COLO668 (cell line): ENCODE measurements at regions not wholly inside any gene's neighbourhood (a gene's known extent, or its start where the extent isn't known, plus 50 kb on each side); places are given as distances from the start of the nearest gene placed in this dataset.

Experiments used
- DNase-seq: peaks from one replicate; lab custom pipeline; 2025; ENCODE audit not compliant: unreplicated experiment; lab: John Stamatoyannopoulos, UW

- no peak for DNase-seq
These were observed 865.0 kb downstream of the JRKL start for GRCh38 chr11:97254790-97255189.

DNA sequence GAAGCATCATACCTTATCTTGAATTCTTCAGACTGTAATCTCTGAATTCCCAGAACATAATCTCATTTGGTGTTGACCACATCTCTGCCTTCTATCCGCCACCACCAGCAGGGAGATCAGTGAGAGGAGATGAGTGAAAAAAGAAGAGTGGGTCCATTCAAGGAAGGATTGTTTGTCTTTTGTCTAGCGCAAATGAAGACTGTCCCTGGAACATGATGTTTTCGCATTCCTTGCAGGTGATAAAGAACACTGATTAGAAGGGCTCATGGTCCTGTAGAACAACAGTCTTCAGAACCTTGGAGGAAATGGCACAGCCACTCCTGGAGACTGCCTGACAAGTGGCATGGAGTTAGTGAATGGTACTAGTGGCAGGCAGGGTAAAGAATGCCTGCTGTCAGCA is 869.6 kb downstream of the JRKL start:
- DNase-seq, result no peak

GRCh38 chr11:97259884-97260283 is 870.1 kb downstream of the JRKL start:
- DNase-seq, result no peak

DNA sequence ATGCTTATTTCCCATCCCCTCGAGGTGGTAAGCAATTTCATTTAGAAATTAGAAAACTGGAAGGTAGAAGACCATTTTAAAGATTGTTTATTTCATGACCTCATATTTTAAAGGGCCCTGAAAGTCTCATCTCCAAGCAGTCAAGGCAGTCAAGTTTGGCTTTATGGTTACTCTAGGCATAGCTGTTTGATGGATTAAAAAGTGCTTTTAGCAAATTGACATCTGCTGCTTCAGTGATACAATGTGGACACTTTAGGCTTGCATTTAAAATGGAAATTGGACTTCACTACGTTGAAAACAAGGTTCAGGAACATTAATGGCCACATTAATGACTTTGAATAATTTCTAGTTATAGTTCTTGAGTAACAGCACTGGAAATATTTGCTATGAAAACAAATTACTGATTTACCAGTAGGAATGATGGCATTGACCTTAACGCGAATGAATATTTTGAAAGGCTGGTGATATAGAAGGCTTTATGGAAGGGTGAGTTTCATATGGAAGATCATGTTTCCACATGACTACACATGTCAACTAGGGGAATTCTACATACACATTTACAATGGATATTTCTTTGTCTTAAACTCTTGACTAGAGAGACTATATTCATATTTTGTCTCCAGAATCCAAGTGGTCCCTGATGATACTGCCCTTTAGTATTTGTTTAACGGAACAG is 873.5 kb downstream of the JRKL start:
- DNase-seq, result no peak

GRCh38 chr11:97269527-97269926 is 879.7 kb downstream of the JRKL start:
- no peak for DNase-seq

DNA sequence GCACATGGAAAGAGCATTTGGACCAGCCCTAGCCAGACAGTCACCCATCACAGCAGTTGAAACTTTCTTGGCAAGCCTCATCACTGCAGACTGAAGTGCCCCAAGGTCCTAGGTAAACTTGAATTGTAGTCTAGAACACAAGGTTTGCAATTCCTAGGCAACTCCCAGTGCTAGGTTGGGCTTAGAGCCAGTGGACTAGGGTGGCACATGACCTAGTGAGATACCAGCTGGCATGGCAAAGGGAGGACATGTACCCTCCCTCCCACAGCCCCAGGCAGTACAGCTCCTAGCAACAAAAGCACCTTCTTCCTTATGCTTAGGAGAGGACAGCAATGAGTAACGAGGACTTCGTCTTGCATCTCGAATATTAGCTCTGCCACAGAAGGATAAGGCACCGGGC is 889.5 kb downstream of the JRKL start:
- DNase-seq, result no peak

- DNase-seq, result no peak
These were observed 890.5 kb downstream of the JRKL start for GRCh38 chr11:97280347-97280746.

- DNase-seq, result no peak
These were observed 900.0 kb downstream of the JRKL start for GRCh38 chr11:97289823-97290222.

DNA sequence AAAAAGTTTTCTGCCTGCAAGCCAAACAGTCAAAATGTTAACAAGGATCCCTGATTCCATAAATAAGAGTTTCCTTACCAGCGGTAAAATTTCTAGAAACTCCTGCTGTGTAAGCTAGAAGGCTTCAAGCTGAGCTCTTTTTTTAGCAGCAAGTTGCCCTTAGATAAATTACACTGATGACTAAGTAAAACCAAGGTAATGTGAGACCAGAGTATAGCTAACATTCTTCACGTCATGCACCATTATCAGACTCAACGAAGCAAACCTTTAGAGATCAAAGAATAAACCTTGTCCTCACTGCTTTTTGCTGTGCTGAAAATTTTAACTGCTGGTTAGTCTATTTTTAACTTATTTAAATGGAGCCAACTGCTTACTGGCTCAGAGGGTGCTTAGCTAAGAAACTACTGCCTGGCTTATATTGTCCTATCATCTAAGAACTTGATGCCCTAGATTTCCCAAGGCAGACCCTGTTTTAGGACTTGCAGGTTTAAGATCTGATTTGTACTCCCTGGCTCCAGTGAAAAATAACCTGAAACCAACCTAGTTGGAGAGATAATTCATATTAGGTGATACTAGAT is 900.7 kb downstream of the JRKL start:
- no peak for DNase-seq

- DNase-seq, result no peak
These were observed 906.5 kb downstream of the JRKL start for GRCh38 chr11:97296301-97296700.

DNA sequence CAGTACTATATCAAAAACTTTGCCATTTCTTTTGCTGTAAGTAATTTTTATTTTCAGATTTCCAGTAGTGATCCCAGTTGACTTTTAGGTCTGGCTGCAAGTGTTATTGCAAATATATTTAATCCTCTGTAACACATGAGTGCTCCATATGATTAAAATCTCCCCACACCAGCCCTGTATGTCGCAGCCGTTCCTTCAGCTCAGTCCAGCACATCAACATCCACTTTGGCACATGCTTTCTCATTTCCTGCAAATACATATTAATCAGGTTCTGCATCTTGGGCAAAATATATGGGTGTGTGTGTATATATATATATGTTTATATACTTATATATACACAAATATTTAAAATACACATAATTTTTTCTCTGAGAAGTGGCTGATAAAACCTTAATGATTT is 919.5 kb downstream of the JRKL start:
- DNase-seq, result no peak

- DNase-seq, result no peak
These were observed 935.9 kb downstream of the JRKL start for GRCh38 chr11:97325693-97326092.

DNA sequence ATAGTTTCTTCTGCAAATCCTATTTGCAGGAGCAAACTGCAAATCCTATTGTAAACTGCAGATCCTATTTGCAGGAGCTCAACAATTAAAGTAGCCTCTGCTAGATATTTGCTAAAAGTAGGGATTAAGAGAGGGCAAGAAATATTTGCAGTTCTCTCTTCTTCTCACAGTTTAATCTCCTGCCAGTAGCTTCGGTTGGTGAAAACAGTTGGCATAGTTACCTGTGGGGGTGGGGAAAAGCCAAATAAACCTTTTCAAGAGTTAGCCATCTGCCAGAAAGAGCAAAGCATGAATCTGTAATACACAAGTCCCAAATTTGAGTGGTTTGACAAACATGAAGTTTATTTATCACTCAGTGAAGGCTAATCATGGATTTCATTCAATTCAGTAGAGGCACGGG is 942.5 kb downstream of the JRKL start:
- no peak for DNase-seq

GRCh38 chr11:97336064-97336463 is 946.3 kb downstream of the JRKL start:
- DNase-seq, result no peak

DNA sequence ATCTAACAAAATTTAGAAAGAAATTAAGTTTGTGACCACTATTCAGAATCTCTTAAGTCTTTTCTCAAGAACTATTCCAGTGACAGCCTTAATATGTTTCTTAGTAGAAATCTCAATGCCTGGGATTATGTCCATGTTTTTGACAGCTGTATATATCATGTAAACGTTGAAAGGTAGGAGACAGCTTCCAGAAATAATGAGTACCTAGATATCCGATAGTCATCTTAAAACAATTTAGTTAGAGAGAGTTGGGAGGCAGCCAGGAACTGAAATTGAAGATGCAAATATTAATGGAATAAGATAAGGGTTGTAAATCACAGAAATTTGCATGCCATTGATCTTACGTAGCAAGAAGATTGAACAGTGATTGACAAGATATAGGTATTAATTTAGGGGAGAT is 955.2 kb downstream of the JRKL start:
- DNase-seq, result no peak

- no peak for DNase-seq
These were observed 959.4 kb downstream of the JRKL start for GRCh38 chr11:97349201-97349600.

DNA sequence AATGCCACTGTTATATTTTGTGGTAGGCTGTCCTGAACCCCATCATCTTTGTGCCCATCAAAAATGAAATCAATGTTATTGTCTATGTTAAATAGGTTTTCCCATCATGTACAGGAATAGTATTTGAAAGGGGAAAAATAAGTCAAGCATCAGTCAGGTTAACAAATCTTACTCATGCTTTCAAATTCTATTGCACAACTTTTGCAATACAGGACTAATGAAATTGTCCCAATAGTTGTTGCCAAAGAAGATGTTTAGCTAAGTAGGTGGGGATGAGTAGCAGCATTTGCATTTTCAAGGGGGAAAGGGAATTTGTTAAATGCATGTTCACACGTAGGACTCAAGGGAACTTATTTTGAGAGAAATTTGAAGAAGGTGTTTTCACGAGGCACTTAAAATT is 962.1 kb downstream of the JRKL start:
- DNase-seq, result no peak

- DNase-seq, result no peak
These were observed 964.2 kb downstream of the JRKL start for GRCh38 chr11:97354026-97354425.

GRCh38 chr11:97354576-97354975 is 964.8 kb downstream of the JRKL start:
- DNase-seq, result no peak

DNA sequence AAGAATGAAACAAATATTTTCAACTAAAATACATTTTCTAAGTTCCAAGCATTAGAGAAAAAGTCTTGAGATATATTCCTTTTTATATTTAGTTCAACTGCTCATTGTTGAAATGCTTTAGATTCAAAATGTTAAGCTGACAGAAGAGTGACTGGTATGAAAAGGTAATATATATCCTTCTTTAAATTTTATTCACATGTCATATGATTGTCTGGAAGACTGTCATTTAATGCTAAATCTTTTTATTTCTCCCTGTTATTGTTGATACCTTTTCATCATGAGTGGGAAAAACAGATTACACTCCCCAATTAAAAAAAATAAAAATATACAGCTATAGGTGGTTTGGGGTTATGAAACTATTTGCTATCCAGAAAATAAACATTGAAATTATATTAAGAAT is 965.4 kb downstream of the JRKL start:
- DNase-seq, result no peak

GRCh38 chr11:97356144-97356543 is 966.3 kb downstream of the JRKL start:
- no peak for DNase-seq

DNA sequence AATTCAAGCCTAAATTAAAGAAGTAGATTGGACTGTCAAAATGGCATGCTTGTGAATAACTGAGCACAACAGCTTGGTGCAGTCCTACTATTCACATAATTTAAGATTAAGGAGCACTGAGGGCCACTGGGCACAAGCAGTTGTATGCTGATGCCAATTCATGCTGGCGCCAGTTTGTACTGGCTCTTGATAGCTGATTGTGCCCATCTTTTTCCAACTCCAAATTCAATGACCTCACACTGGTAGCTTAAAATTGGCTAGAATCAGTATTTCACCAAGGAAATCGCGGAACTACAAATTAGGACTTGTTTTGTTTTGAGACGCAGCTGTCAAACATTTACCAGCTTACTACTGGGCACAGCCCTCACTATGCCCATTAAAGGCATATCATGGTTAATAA is 969.2 kb downstream of the JRKL start:
- no peak for DNase-seq

DNA sequence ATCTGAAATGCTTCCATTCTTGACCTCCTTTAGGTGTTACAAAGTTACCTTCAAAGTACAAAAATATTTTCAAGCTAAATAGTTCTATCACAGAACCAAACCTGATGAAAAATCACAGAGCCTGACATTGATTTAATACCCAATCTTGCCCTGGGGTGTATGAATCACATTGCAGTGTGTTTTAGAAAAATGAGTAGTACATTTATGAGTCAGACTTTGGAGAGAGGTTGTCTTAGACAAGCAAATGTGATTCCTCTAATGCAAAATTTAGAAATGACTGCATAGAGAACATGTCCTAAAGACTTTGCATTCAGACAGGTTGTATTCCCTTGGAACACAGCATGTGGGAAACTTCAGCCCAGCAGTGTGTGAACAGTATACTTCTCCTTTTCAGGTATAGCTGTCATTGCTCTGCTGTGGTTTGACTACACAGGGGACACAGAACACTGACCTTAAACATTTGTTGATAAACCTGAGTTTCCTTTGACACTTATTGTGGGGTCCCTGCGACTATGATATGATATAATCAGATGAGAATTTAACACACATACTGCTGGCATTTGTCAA is 972.1 kb downstream of the JRKL start:
- no peak for DNase-seq
